NCI-H128 (cell line): ENCODE measurements at regions not wholly inside any gene's neighbourhood (a gene's known extent, or its start where the extent isn't known, plus 50 kb on each side); places are given as distances from the start of the nearest gene placed in this dataset.
"Not testable (repeated sequence)": the region's sequence is repeated elsewhere in the genome, so short reads cannot be mapped to it uniquely, and the experiment has no call there.

Source experiments
- DNase-seq: peaks from one replicate; lab custom pipeline; 2025; ENCODE audit not compliant: unreplicated experiment; lab: John Stamatoyannopoulos, UW

GRCh38 chr7:104264285-104264684, 56.5 kb upstream of the ORC5 start:
- DNase-seq: no peak

DNA sequence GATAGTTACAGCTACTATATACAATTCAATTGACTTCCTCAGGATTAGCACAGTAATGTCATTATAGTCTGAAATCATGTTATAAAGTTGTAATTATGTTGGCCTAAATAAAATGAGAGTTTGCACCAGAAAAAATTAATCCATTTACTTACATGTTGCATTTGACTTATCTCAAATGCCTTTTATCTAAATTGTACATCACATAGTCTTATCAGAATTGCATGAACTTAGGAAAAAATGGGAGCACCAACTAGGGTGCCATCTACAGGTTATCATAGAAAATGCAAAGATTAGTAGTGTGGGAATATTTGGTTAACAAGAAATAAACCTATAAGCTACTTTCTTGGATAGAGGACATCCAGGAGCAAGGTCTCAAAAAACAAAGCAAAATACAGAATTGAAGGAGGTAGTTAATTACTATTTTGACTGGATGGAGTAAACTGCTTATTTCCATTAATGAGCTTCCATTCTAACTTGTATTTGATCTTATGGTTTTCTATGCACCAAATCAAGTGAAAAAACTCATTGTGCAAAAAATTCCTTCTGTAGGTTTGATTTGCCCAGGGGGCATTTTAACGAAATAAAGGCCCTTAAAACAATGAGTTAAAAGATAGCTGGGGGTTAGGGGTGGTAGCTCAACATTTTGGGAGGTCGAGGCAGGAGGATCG, 60.0 kb upstream of the ORC5 start:
- no peak for DNase-seq

- no peak for DNase-seq
Measured at GRCh38 chr7:104271948-104272347, 56.5 kb upstream of the LHFPL3 start.

GRCh38 chr7:104272767-104273384, 55.5 kb upstream of the LHFPL3 start:
- DNase-seq: peak; percentile 29

- DNase-seq: no peak
Measured at GRCh38 chr7:104275900-104276299, 52.5 kb upstream of the LHFPL3 start.

GRCh38 chr7:104276730-104277129, 51.7 kb upstream of the LHFPL3 start:
- not testable (repeated sequence) for DNase-seq
